ENCODE measurements at regions not wholly inside any gene's neighbourhood (a gene's known extent, or its start where the extent isn't known, plus 50 kb on each side); places are given as distances from the start of the nearest gene placed in this dataset.

DNA sequence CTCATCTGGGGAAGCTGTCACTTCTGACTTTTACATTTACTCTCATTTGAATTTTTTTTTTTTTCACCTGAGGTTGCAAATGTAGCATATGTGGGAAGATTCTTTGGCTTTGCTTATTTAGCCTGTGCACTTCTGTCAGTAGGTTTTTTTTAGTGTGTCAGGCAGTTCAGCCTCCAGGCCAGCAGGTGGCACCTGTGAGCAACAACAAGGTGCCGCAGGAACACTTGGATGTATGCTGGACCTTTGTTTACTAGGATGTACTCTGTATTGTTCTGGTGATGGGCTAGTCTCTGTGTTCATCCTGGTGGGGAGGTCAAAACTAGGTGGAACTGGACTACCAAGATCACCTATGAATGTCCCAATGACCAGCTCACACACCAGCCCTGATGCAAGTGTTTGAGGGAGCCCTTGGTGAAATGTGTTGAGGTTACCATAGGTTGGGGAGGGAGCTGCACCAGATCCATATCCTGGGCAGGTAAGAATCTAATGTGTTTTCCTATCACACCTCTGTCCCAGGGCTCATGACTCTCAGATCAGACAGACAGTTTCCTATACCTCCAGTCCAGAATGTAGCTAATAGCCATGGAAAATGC lies 618.2 kb downstream of the BRINP3 start:
- TF ChIP-seq POLR2A (IDR thresholded peaks at IDR 0.05): no peak
- TF ChIP-seq, protein P1, sequence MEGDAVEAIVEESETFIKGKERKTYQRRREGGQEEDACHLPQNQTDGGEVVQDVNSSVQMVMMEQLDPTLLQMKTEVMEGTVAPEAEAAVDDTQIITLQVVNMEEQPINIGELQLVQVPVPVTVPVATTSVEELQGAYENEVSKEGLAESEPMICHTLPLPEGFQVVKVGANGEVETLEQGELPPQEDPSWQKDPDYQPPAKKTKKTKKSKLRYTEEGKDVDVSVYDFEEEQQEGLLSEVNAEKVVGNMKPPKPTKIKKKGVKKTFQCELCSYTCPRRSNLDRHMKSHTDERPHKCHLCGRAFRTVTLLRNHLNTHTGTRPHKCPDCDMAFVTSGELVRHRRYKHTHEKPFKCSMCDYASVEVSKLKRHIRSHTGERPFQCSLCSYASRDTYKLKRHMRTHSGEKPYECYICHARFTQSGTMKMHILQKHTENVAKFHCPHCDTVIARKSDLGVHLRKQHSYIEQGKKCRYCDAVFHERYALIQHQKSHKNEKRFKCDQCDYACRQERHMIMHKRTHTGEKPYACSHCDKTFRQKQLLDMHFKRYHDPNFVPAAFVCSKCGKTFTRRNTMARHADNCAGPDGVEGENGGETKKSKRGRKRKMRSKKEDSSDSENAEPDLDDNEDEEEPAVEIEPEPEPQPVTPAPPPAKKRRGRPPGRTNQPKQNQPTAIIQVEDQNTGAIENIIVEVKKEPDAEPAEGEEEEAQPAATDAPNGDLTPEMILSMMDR (IDR thresholded peaks at IDR 0.05): no peak
